Vagina (tissue), 2 donors: ENCODE measurements at regions not wholly inside any gene's neighbourhood (a gene's known extent, or its start where the extent isn't known, plus 50 kb on each side); places are given as distances from the start of the nearest gene placed in this dataset.

Experiments
- DNase-seq, 2 donors: peaks; one replicate each; pipeline ENCODE4 v3.0.0-alpha.2; 2017; ENCODE audit errors: extremely low spot score in 2 of 2
- H3K27ac ChIP-seq: fragments of 200-600 bp; sonication (generic); one replicate; pipeline ENCODE4 v1.5.1; 2019
- H3K27me3 ChIP-seq: fragments of 200-600 bp; sonication (generic); one replicate; pipeline ENCODE4 v1.5.1; 2019
- H3K36me3 ChIP-seq, 2 donors: fragments of 200-600 bp; sonication (generic); one replicate each; pipeline ENCODE4 v1.5.1; 2017 to 2019
- H3K4me1 ChIP-seq: fragments of 200-600 bp; sonication (generic); one replicate; pipeline ENCODE4 v1.5.1; 2019
- H3K4me3 ChIP-seq, 2 donors: fragments of 200-600 bp; sonication (generic); 1 replicate in 1 of 2; 2 replicates in 1 of 2; pipeline ENCODE4 v1.5.1; 2016 to 2019
- H3K9me3 ChIP-seq: fragments of 200-600 bp; sonication (generic); one replicate; pipeline ENCODE4 v1.5.1; 2019
- CTCF ChIP-seq, 3 experiments: fragments of 450-650 bp in 2 of 3; fragments of 200-600 bp in 1 of 3; sonication (generic) in 1 of 3; IDR thresholded peaks; one replicate each; pipeline ENCODE4 v1.5.1; 2017 to 2019; ENCODE audit warnings: antibody characterized with exemption in 3 of 3, mild to moderate bottlenecking in 2 of 3, moderate library complexity in 2 of 3
- POLR2A ChIP-seq, 2 donors: fragments of 450-650 bp; IDR thresholded peaks; one replicate each; pipeline ENCODE4 v1.6.1; 2017; ENCODE audit warnings: antibody characterized with exemption in 2 of 2, mild to moderate bottlenecking in 2 of 2, moderate library complexity in 2 of 2
- POLR2AphosphoS5 ChIP-seq, 2 donors: sonication (generic); formaldehyde crosslinking; IDR thresholded peaks; one replicate each; pipeline ENCODE4 v1.9.0; 2017; ENCODE audit warnings: antibody characterized with exemption in 2 of 2, mild to moderate bottlenecking in 2 of 2, low read depth in 1 of 2; ENCODE audit not compliant: insufficient read depth in 1 of 2
- intact Hi-C: fragments of 100-400 bp; cut with DNase I; formaldehyde crosslinking; loops from one replicate; pipeline ENCODE4 v1.15.1; 2023

GRCh38 chr2:46842876-46843275 is 72.7 kb downstream of the MCFD2 start:
- Histone ChIP-seq H3K4me3 (no peak overlapping the region), H3K36me3 (no peaks in the 10 kb centered on the region), H3K27me3 (no peaks in the 10 kb centered on the region), H3K27ac (no peak overlapping the region), H3K4me1 (peaks cover 33% of the 10 kb centered on the region), H3K9me3 (no peaks in the 10 kb centered on the region)
- intact Hi-C loops = no loop called here
- no peak for DNase-seq
- TF ChIP-seq POLR2AphosphoS5 (IDR thresholded peaks at IDR 0.05; ENCODE audit: insufficient read depth in 1 of 2, low read depth in 1 of 2) (no peak), CTCF (IDR thresholded peaks at IDR 0.05) (no peak), POLR2A (IDR thresholded peaks at IDR 0.05) (no peak)

GRCh38 chr2:46841621-46842020 is 74.0 kb downstream of the MCFD2 start:
- Histone ChIP-seq H3K27ac (no peak overlapping the region), H3K4me1 (peaks cover 20% of the 10 kb centered on the region), H3K36me3 (no peaks in the 10 kb centered on the region), H3K4me3 (no peak overlapping the region), H3K9me3 (no peaks in the 10 kb centered on the region), H3K27me3 (no peaks in the 10 kb centered on the region)
- TF ChIP-seq POLR2A (IDR thresholded peaks at IDR 0.05) = no peak
- TF ChIP-seq POLR2AphosphoS5 (IDR thresholded peaks at IDR 0.05; ENCODE audit: insufficient read depth in 1 of 2, low read depth in 1 of 2) = no peak
- no peak for TF ChIP-seq CTCF (IDR thresholded peaks at IDR 0.05)
- intact Hi-C loops = no loop called here
- no peak for DNase-seq

- no peak overlapping the region for H3K4me3 ChIP-seq
- no peak for TF ChIP-seq CTCF (IDR thresholded peaks at IDR 0.05)
- no peak for TF ChIP-seq POLR2A (IDR thresholded peaks at IDR 0.05)
- TF ChIP-seq POLR2AphosphoS5 (IDR thresholded peaks at IDR 0.05; ENCODE audit: insufficient read depth in 1 of 2, low read depth in 1 of 2) = no peak
- DNase-seq = no peak
- H3K27ac ChIP-seq = no peak overlapping the region
- intact Hi-C loops = no loop called here
- H3K9me3 ChIP-seq = no peaks in the 10 kb centered on the region
- no peaks in the 10 kb centered on the region for H3K27me3 ChIP-seq
- H3K36me3 ChIP-seq = no peaks in the 10 kb centered on the region
- H3K4me1 ChIP-seq = no peaks in the 10 kb centered on the region
These were observed 76.6 kb downstream of the MCFD2 start for GRCh38 chr2:46839045-46839444.

- DNase-seq = no peak
- no peaks in the 10 kb centered on the region for H3K27me3 ChIP-seq
- no peaks in the 10 kb centered on the region for H3K9me3 ChIP-seq
- no peak for TF ChIP-seq CTCF (IDR thresholded peaks at IDR 0.05)
- H3K27ac ChIP-seq = no peak overlapping the region
- intact Hi-C loops = no loop called here
- no peak overlapping the region for H3K4me3 ChIP-seq
- no peaks in the 10 kb centered on the region for H3K36me3 ChIP-seq
- no peaks in the 10 kb centered on the region for H3K4me1 ChIP-seq
These were observed 77.9 kb downstream of the MCFD2 start for GRCh38 chr2:46837704-46838103.

GRCh38 chr2:46837112-46837454 is 78.5 kb downstream of the MCFD2 start:
- no peaks in the 10 kb centered on the region for H3K27me3 ChIP-seq
- intact Hi-C loops = no loop called here
- no peak overlapping the region for H3K27ac ChIP-seq
- H3K36me3 ChIP-seq = no peaks in the 10 kb centered on the region
- no peak overlapping the region for H3K4me3 ChIP-seq
- no peak for TF ChIP-seq POLR2AphosphoS5 (IDR thresholded peaks at IDR 0.05; ENCODE audit: insufficient read depth in 1 of 2, low read depth in 1 of 2)
- TF ChIP-seq CTCF (IDR thresholded peaks at IDR 0.05) = no peak
- TF ChIP-seq POLR2A (IDR thresholded peaks at IDR 0.05) = no peak
- no peaks in the 10 kb centered on the region for H3K9me3 ChIP-seq
- DNase-seq = no peak
- peaks cover 5% of the 10 kb centered on the region for H3K4me1 ChIP-seq
